ENCODE measurements at regions not wholly inside any gene's neighbourhood (a gene's known extent, or its start where the extent isn't known, plus 50 kb on each side); places are given as distances from the start of the nearest gene placed in this dataset.

GRCh38 chr1:215501496-215501895, 65.6 kb upstream of the KCTD3 start:
- intact Hi-C loops (cut with DNase I), result no loop called here
- ATAC-seq (no peak), DNase-seq (no peak)

DNA sequence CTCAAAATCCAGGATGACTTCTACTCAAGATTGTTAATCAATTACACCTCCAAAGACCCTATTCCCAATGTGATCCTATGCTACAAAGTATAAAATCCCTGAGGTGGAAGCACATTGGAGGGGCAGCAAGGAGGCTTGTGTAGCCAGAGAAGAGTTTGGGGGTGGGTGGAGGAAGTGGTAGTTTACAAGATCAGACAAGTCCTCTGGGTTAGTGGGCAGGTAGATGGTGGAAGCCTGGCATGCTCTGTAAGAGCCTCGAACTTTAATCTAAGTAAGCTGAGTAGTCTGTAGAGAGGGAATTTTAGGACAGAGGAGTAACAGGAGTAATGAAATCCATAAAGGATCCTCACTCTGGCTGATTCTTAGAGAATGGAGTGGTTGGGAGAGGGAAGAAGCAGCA, 65.0 kb upstream of the KCTD3 start:
- no peak for DNase-seq
- intact Hi-C loops (cut with DNase I), result no loop called here
- ATAC-seq, result no peak

GRCh38 chr1:215507119-215507518, 60.0 kb upstream of the KCTD3 start:
- DNase-seq (no peak), ATAC-seq (no peak)
- intact Hi-C loops (cut with DNase I), result no loop called here

GRCh38 chr1:215508311-215508710, 58.8 kb upstream of the KCTD3 start:
- ATAC-seq, result no peak
- DNase-seq, result no peak
- intact Hi-C loops (cut with DNase I), result no loop called here
